ENCODE measurements at regions not wholly inside any gene's neighbourhood (a gene's known extent, or its start where the extent isn't known, plus 50 kb on each side); places are given as distances from the start of the nearest gene placed in this dataset.

DNA sequence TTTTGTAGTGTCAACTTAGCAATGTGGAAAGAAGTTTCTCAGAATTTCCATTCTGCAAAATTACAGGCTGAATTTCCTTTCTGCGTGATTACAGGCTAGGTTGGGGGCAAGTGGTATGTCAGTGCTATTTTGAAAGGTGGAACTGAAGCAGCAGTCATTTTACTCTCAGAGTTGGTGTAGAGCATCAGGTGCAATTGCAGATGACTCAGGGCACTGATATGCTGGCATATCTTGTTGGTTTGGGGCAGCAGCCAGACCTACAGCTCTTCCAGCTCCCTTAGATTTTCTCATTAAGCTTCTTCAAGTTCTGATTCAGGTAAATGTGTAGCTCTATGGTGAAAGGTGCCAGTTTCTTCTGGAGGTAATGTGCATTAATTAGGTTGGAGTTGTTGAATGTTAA is 930.7 kb upstream of the PCDH10 start:
- TF ChIP-seq POLR2AphosphoS5 (IDR thresholded peaks at IDR 0.05) (no peak), CTCF (IDR thresholded peaks at IDR 0.05) (no peak)

Data from prostate gland (tissue), 2 donors.